Fibroblast of lung (primary cell): ENCODE measurements at regions not wholly inside any gene's neighbourhood (a gene's known extent, or its start where the extent isn't known, plus 50 kb on each side); places are given as distances from the start of the nearest gene placed in this dataset.

ENCODE experiments used
- DNase-seq, 2 donors: peaks; one replicate each; pipeline versions ENCODE4 v3.0.0 to v3.0.0-alpha.2; 2010; ENCODE audit warnings: low read depth in 2 of 2
- H2AFZ ChIP-seq: 2 replicates; pipeline ENCODE4 v1.5.1; 2012; ENCODE audit warnings: low read length, control low read depth, inconsistent platforms
- H3K27ac ChIP-seq: 2 replicates; pipeline ENCODE4 v1.5.1; 2011; ENCODE audit warnings: low read length, control low read depth; ENCODE audit not compliant: insufficient read depth
- H3K27me3 ChIP-seq: 2 replicates; pipeline ENCODE4 v1.5.1; 2011; ENCODE audit warnings: mild to moderate bottlenecking, low read length; ENCODE audit not compliant: control insufficient read depth, insufficient read depth
- H3K36me3 ChIP-seq: 2 replicates; pipeline ENCODE4 v1.5.1; 2011; ENCODE audit warnings: low read length; ENCODE audit not compliant: control insufficient read depth, insufficient read depth
- H3K4me1 ChIP-seq: 2 replicates; pipeline ENCODE4 v1.5.1; 2011; ENCODE audit warnings: low read length; ENCODE audit not compliant: control insufficient read depth, insufficient read depth; ENCODE audit errors: extremely low read depth
- H3K4me2 ChIP-seq: 2 replicates; pipeline ENCODE4 v1.5.1; 2011; ENCODE audit warnings: low read length, control low read depth; ENCODE audit not compliant: insufficient read depth; ENCODE audit errors: extremely low read depth
- H3K4me3 ChIP-seq, 4 experiments: fragments of 200-600 bp in 1 of 4; sonication (generic) in 1 of 4; replicated peaks in 1 of 4; 2 replicates each; pipeline ENCODE4 v1.5.1; 2011 to 2016; ENCODE audit warnings: low read length in 4 of 4, low read depth in 3 of 4, mild to moderate bottlenecking in 3 of 4, control low read depth in 2 of 4, inconsistent platforms in 1 of 4, mixed read lengths in 1 of 4; ENCODE audit not compliant: insufficient read depth in 1 of 4; ENCODE audit errors: control extremely low read depth in 1 of 4
- H3K79me2 ChIP-seq: 2 replicates; pipeline ENCODE4 v1.5.1; 2012; ENCODE audit warnings: mild to moderate bottlenecking, low read length, inconsistent platforms; ENCODE audit not compliant: control insufficient read depth, insufficient read depth
- H3K9ac ChIP-seq: 2 replicates; pipeline ENCODE4 v1.5.1; 2011; ENCODE audit warnings: mild to moderate bottlenecking, low read length, control low read depth; ENCODE audit not compliant: insufficient read depth
- H3K9me3 ChIP-seq: 2 replicates; pipeline ENCODE4 v1.5.1; 2012; ENCODE audit warnings: low read depth, low read length; ENCODE audit not compliant: control insufficient read depth, insufficient read depth
- H4K20me1 ChIP-seq: 2 replicates; pipeline ENCODE4 v1.5.1; 2011; ENCODE audit warnings: low read length; ENCODE audit not compliant: control insufficient read depth, insufficient read depth; ENCODE audit errors: extremely low read depth
- EZH2 ChIP-seq: IDR thresholded peaks from 2 replicates; pipeline ENCODE4 v1.5.1; 2012; ENCODE audit warnings: low read length, control low read depth, mild to moderate bottlenecking; ENCODE audit errors: missing control alignments
- TF ChIP-seq, protein P1 (sequence below), 2 donors: IDR thresholded peaks in 1 of 2; conservative IDR thresholded peaks in 1 of 2; 1 replicate in 1 of 2; 2 replicates in 1 of 2; pipeline ENCODE4 v1.5.1; 2011 to 2012; ENCODE audit warnings: low read length in 2 of 2, control low read depth in 1 of 2, inconsistent platforms in 1 of 2, low read depth in 1 of 2, mild to moderate bottlenecking in 1 of 2

DNA sequence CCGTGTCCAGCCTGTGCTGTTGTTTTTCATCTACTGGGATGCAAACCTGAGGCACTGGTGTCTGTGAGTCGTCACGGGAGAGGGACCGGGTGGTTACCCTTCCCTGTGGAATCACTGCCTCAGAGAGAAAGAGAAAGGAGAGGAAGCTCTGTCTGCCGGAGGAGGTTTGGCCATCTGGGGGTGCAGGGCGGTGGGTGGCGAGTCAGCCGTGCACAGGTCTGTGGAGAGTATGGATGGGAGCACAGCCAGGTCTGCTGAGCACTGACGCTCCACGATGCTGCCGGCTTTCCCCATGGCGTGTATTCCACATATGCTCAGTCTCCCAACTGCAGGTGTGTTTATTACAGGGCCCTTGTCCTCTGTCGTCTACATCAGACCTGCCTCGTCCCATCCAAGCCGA is 395.2 kb upstream of the IRX4 start:
- Histone ChIP-seq H3K36me3 (no peaks in the 10 kb centered on the region), H3K4me3 (no peak overlapping the region)
- TF ChIP-seq, protein P1, sequence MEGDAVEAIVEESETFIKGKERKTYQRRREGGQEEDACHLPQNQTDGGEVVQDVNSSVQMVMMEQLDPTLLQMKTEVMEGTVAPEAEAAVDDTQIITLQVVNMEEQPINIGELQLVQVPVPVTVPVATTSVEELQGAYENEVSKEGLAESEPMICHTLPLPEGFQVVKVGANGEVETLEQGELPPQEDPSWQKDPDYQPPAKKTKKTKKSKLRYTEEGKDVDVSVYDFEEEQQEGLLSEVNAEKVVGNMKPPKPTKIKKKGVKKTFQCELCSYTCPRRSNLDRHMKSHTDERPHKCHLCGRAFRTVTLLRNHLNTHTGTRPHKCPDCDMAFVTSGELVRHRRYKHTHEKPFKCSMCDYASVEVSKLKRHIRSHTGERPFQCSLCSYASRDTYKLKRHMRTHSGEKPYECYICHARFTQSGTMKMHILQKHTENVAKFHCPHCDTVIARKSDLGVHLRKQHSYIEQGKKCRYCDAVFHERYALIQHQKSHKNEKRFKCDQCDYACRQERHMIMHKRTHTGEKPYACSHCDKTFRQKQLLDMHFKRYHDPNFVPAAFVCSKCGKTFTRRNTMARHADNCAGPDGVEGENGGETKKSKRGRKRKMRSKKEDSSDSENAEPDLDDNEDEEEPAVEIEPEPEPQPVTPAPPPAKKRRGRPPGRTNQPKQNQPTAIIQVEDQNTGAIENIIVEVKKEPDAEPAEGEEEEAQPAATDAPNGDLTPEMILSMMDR (conservative IDR thresholded peaks at IDR 0.05 in 1 of 2, IDR thresholded peaks at IDR 0.05 in 1 of 2; ENCODE audit: low read depth in 1 of 2, low read length in 2 of 2) = no peak
- TF ChIP-seq EZH2 = no peak

DNA sequence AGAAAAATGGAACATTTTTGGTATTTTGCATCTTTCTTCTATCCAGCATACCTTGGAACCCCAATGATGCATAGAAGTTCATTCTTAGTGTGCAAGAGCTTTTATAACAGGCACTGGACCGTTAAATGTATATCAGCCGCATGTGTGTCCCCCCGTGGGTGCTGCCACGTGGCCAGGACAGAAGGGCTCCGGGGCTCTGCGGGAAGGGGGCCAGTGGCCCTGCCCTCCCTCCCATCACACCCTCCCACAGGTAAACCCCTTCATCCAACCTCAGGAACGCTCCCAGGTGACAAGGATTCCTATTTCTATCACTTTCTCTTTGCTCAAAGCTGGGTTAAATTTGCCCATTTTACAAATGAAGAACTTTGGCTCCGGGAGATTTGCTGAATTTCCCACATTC is 393.4 kb upstream of the IRX4 start:
- Histone ChIP-seq H2AFZ (no peak overlapping the region), H3K27ac (no peak overlapping the region), H3K4me2 (no peak overlapping the region), H4K20me1 (no peaks in the 10 kb centered on the region), H3K4me3 (no peak overlapping the region), H3K36me3 (no peaks in the 10 kb centered on the region), H3K27me3 (no peaks in the 10 kb centered on the region), H3K9ac (no peak overlapping the region), H3K79me2 (no peaks in the 10 kb centered on the region), H3K4me1 (no peaks in the 10 kb centered on the region), H3K9me3 (no peaks in the 10 kb centered on the region)
- DNase-seq = no peak
- TF ChIP-seq, protein P1 (conservative IDR thresholded peaks at IDR 0.05 in 1 of 2, IDR thresholded peaks at IDR 0.05 in 1 of 2; ENCODE audit: low read depth in 1 of 2, low read length in 2 of 2) = no peak
- no peak for TF ChIP-seq EZH2

More for the DNA sequence above, 395.2 kb upstream of the IRX4 start:
- Histone ChIP-seq H3K27ac (no peak overlapping the region), H3K4me1 (no peaks in the 10 kb centered on the region), H3K4me2 (no peak overlapping the region), H2AFZ (no peak overlapping the region), H3K9me3 (no peaks in the 10 kb centered on the region), H3K79me2 (no peaks in the 10 kb centered on the region), H3K27me3 (no peaks in the 10 kb centered on the region), H4K20me1 (no peaks in the 10 kb centered on the region), H3K9ac (no peak overlapping the region)
- no peak for DNase-seq

DNA sequence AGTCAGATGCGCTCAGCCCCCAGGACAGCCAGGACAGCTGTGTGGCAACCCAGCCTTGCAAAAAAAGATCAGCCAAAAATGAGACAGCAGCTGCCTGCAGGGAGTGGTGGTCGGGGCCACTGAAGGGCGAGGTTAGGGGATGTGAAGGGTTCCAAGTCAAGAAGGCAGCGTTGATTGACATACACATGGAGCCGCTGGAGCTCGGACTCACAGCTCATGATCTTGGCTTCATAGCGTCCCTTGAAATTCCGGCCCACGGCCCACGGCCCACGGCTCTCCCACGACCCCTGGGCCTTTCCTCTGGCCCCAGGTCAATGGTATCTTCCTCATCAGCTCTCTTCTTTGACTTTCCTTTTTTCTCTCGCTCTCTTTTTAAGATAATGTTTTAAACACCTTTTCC is 390.0 kb upstream of the IRX4 start:
- no peaks in the 10 kb centered on the region for H3K4me1 ChIP-seq
- TF ChIP-seq, protein P1 (conservative IDR thresholded peaks at IDR 0.05 in 1 of 2, IDR thresholded peaks at IDR 0.05 in 1 of 2; ENCODE audit: low read depth in 1 of 2, low read length in 2 of 2) = no peak
- no peak for TF ChIP-seq EZH2
- H2AFZ ChIP-seq = no peak overlapping the region
- H4K20me1 ChIP-seq = no peaks in the 10 kb centered on the region
- no peak for DNase-seq
- no peak overlapping the region for H3K4me2 ChIP-seq
- H3K9ac ChIP-seq = no peak overlapping the region
- no peaks in the 10 kb centered on the region for H3K79me2 ChIP-seq
- H3K36me3 ChIP-seq = no peaks in the 10 kb centered on the region
- no peak overlapping the region for H3K27ac ChIP-seq
- no peaks in the 10 kb centered on the region for H3K9me3 ChIP-seq
- no peaks in the 10 kb centered on the region for H3K27me3 ChIP-seq
- no peak overlapping the region for H3K4me3 ChIP-seq
